ENCODE measurements at regions not wholly inside any gene's neighbourhood (a gene's known extent, or its start where the extent isn't known, plus 50 kb on each side); places are given as distances from the start of the nearest gene placed in this dataset.

GRCh38 chr10:105807935-105808587, 1167.0 kb downstream of the SORCS3 start:
- Histone ChIP-seq H2BK5ac (ENCODE audit: low read depth, low read length, poor library complexity) (no peak overlapping the region), H3K4me2 (ENCODE audit: low read length) (no peak overlapping the region), H3K27me3 (ENCODE audit: insufficient read depth, low read length) (no peaks in the 10 kb centered on the region), H3K79me2 (ENCODE audit: control insufficient read depth, insufficient read depth, low read length, poor library complexity) (no peaks in the 10 kb centered on the region), H3K9ac (ENCODE audit: low read length) (no peak overlapping the region), H3K79me1 (ENCODE audit: low read length) (no peaks in the 10 kb centered on the region), H3K36me3 (ENCODE audit: control insufficient read depth in 1 of 2, insufficient read depth in 2 of 2, low read length in 2 of 2) (no peaks in the 10 kb centered on the region), H3K18ac (ENCODE audit: low read length) (no peak overlapping the region), H4K8ac (ENCODE audit: low read depth, low read length) (no peak overlapping the region), H2BK120ac (ENCODE audit: insufficient read depth, low read length, poor library complexity) (no peak overlapping the region), H2AK5ac (ENCODE audit: low read length) (no peak overlapping the region), H2BK12ac (ENCODE audit: low read length) (no peak overlapping the region), H3K9me3 (ENCODE audit: insufficient read depth, low read depth, low read length) (no peaks in the 10 kb centered on the region), H3K27ac (ENCODE audit: low read depth, low read length) (no peak overlapping the region), H4K12ac (ENCODE audit: low read depth, low read length) (no peak overlapping the region), H3K14ac (ENCODE audit: low read length) (no peak overlapping the region), H2AFZ (ENCODE audit: insufficient read depth, low read length, poor library complexity) (no peak overlapping the region), H3K4me1 (ENCODE audit: control insufficient read depth in 1 of 2, insufficient read depth in 2 of 2, low read length in 2 of 2) (no peaks in the 10 kb centered on the region), H3K23ac (ENCODE audit: low read length) (no peak overlapping the region), H3K4ac (ENCODE audit: low read depth, low read length) (no peak overlapping the region), H3K4me3 (ENCODE audit: low read depth, low read length) (no peak overlapping the region), H4K91ac (ENCODE audit: low read depth, low read length) (no peak overlapping the region)
- WGBS (ENCODE audit: extremely low coverage, insufficient coverage, insufficient read length): no CpG with 5 or more reads among the region's 8 CpGs
- no peak for DNase-seq

- H4K12ac ChIP-seq (ENCODE audit: low read depth, low read length): no peak overlapping the region
- no peak overlapping the region for H3K14ac ChIP-seq (ENCODE audit: low read length)
- no peak overlapping the region for H3K18ac ChIP-seq (ENCODE audit: low read length)
- H2BK5ac ChIP-seq (ENCODE audit: low read depth, low read length, poor library complexity): no peak overlapping the region
- no peak overlapping the region for H3K4ac ChIP-seq (ENCODE audit: low read depth, low read length)
- H4K8ac ChIP-seq (ENCODE audit: low read depth, low read length): no peak overlapping the region
- WGBS (ENCODE audit: extremely low coverage, insufficient coverage, insufficient read length): no CpG with 5 or more reads among the region's 2 CpGs
- no peak overlapping the region for H2AK5ac ChIP-seq (ENCODE audit: low read length)
- no peak overlapping the region for H3K9ac ChIP-seq (ENCODE audit: low read length)
- no peak overlapping the region for H3K23ac ChIP-seq (ENCODE audit: low read length)
- H3K79me1 ChIP-seq (ENCODE audit: low read length): no peaks in the 10 kb centered on the region
- H3K9me3 ChIP-seq (ENCODE audit: insufficient read depth, low read depth, low read length): no peaks in the 10 kb centered on the region
- DNase-seq: no peak
- no peaks in the 10 kb centered on the region for H3K79me2 ChIP-seq (ENCODE audit: control insufficient read depth, insufficient read depth, low read length, poor library complexity)
- no peaks in the 10 kb centered on the region for H3K36me3 ChIP-seq (ENCODE audit: control insufficient read depth in 1 of 2, insufficient read depth in 2 of 2, low read length in 2 of 2)
- no peaks in the 10 kb centered on the region for H3K4me1 ChIP-seq (ENCODE audit: control insufficient read depth in 1 of 2, insufficient read depth in 2 of 2, low read length in 2 of 2)
- H3K27me3 ChIP-seq (ENCODE audit: insufficient read depth, low read length): no peaks in the 10 kb centered on the region
- H2BK120ac ChIP-seq (ENCODE audit: insufficient read depth, low read length, poor library complexity): no peak overlapping the region
- H3K4me3 ChIP-seq (ENCODE audit: low read depth, low read length): no peak overlapping the region
- H4K91ac ChIP-seq (ENCODE audit: low read depth, low read length): no peak overlapping the region
- H2AFZ ChIP-seq (ENCODE audit: insufficient read depth, low read length, poor library complexity): no peak overlapping the region
- no peak overlapping the region for H3K27ac ChIP-seq (ENCODE audit: low read depth, low read length)
- no peak overlapping the region for H2BK12ac ChIP-seq (ENCODE audit: low read length)
- H3K4me2 ChIP-seq (ENCODE audit: low read length): no peak overlapping the region
Observed at GRCh38 chr10:105803206-105803605, 1162.1 kb downstream of the SORCS3 start.

GRCh38 chr10:105800641-105801040, 1159.6 kb downstream of the SORCS3 start:
- H2BK12ac ChIP-seq (ENCODE audit: low read length): no peak overlapping the region
- no CpG with 5 or more reads among the region's 1 CpG for WGBS (ENCODE audit: extremely low coverage, insufficient coverage, insufficient read length)
- H3K9me3 ChIP-seq (ENCODE audit: insufficient read depth, low read depth, low read length): no peaks in the 10 kb centered on the region
- no peak overlapping the region for H3K14ac ChIP-seq (ENCODE audit: low read length)
- no peak for DNase-seq
- no peak overlapping the region for H4K91ac ChIP-seq (ENCODE audit: low read depth, low read length)
- no peaks in the 10 kb centered on the region for H3K79me1 ChIP-seq (ENCODE audit: low read length)
- H3K23ac ChIP-seq (ENCODE audit: low read length): no peak overlapping the region
- H4K8ac ChIP-seq (ENCODE audit: low read depth, low read length): no peak overlapping the region
- no peak overlapping the region for H3K27ac ChIP-seq (ENCODE audit: low read depth, low read length)
- no peak overlapping the region for H2BK120ac ChIP-seq (ENCODE audit: insufficient read depth, low read length, poor library complexity)
- H3K36me3 ChIP-seq (ENCODE audit: control insufficient read depth in 1 of 2, insufficient read depth in 2 of 2, low read length in 2 of 2): no peaks in the 10 kb centered on the region
- no peak overlapping the region for H2BK5ac ChIP-seq (ENCODE audit: low read depth, low read length, poor library complexity)
- no peak overlapping the region for H3K9ac ChIP-seq (ENCODE audit: low read length)
- no peak overlapping the region for H3K4me3 ChIP-seq (ENCODE audit: low read depth, low read length)
- no peaks in the 10 kb centered on the region for H3K4me1 ChIP-seq (ENCODE audit: control insufficient read depth in 1 of 2, insufficient read depth in 2 of 2, low read length in 2 of 2)
- H3K79me2 ChIP-seq (ENCODE audit: control insufficient read depth, insufficient read depth, low read length, poor library complexity): no peaks in the 10 kb centered on the region
- H3K4ac ChIP-seq (ENCODE audit: low read depth, low read length): no peak overlapping the region
- H3K27me3 ChIP-seq (ENCODE audit: insufficient read depth, low read length): no peaks in the 10 kb centered on the region
- no peak overlapping the region for H3K18ac ChIP-seq (ENCODE audit: low read length)
- no peak overlapping the region for H3K4me2 ChIP-seq (ENCODE audit: low read length)
- H2AK5ac ChIP-seq (ENCODE audit: low read length): no peak overlapping the region
- no peak overlapping the region for H4K12ac ChIP-seq (ENCODE audit: low read depth, low read length)
- no peak overlapping the region for H2AFZ ChIP-seq (ENCODE audit: insufficient read depth, low read length, poor library complexity)

- no peak overlapping the region for H3K14ac ChIP-seq (ENCODE audit: low read length)
- no peak overlapping the region for H3K9ac ChIP-seq (ENCODE audit: low read length)
- no peaks in the 10 kb centered on the region for H3K27me3 ChIP-seq (ENCODE audit: insufficient read depth, low read length)
- H3K4ac ChIP-seq (ENCODE audit: low read depth, low read length): no peak overlapping the region
- no peak overlapping the region for H3K27ac ChIP-seq (ENCODE audit: low read depth, low read length)
- no peak overlapping the region for H3K23ac ChIP-seq (ENCODE audit: low read length)
- H4K91ac ChIP-seq (ENCODE audit: low read depth, low read length): no peak overlapping the region
- no peaks in the 10 kb centered on the region for H3K36me3 ChIP-seq (ENCODE audit: control insufficient read depth in 1 of 2, insufficient read depth in 2 of 2, low read length in 2 of 2)
- H4K12ac ChIP-seq (ENCODE audit: low read depth, low read length): no peak overlapping the region
- H2BK5ac ChIP-seq (ENCODE audit: low read depth, low read length, poor library complexity): no peak overlapping the region
- no peak overlapping the region for H2BK120ac ChIP-seq (ENCODE audit: insufficient read depth, low read length, poor library complexity)
- no peak overlapping the region for H3K4me2 ChIP-seq (ENCODE audit: low read length)
- H3K79me1 ChIP-seq (ENCODE audit: low read length): no peaks in the 10 kb centered on the region
- no peaks in the 10 kb centered on the region for H3K79me2 ChIP-seq (ENCODE audit: control insufficient read depth, insufficient read depth, low read length, poor library complexity)
- no peak overlapping the region for H2BK12ac ChIP-seq (ENCODE audit: low read length)
- no peak overlapping the region for H2AFZ ChIP-seq (ENCODE audit: insufficient read depth, low read length, poor library complexity)
- DNase-seq: no peak
- no peak overlapping the region for H3K4me3 ChIP-seq (ENCODE audit: low read depth, low read length)
- H2AK5ac ChIP-seq (ENCODE audit: low read length): no peak overlapping the region
- H4K8ac ChIP-seq (ENCODE audit: low read depth, low read length): no peak overlapping the region
- no CpG with 5 or more reads among the region's 3 CpGs for WGBS (ENCODE audit: extremely low coverage, insufficient coverage, insufficient read length)
- H3K18ac ChIP-seq (ENCODE audit: low read length): no peak overlapping the region
- H3K9me3 ChIP-seq (ENCODE audit: insufficient read depth, low read depth, low read length): no peaks in the 10 kb centered on the region
- H3K4me1 ChIP-seq (ENCODE audit: control insufficient read depth in 1 of 2, insufficient read depth in 2 of 2, low read length in 2 of 2): no peaks in the 10 kb centered on the region
Observed at GRCh38 chr10:105798328-105798889, 1157.3 kb downstream of the SORCS3 start.

All from trophoblast cell (in vitro differentiated cells and primary cell).